Panc1 (cell line): ENCODE measurements at regions not wholly inside any gene's neighbourhood (a gene's known extent, or its start where the extent isn't known, plus 50 kb on each side); places are given as distances from the start of the nearest gene placed in this dataset.

ENCODE experiments used
- ATAC-seq: fragments of 200-7000 bp; cut with Tn5 transposase; 2 replicates; pipeline ENCODE4 v1.9.1; 2020; ENCODE audit warnings: mild to moderate bottlenecking, moderate library complexity
- BruUV-seq: library from RNA; stranded (reverse); fragments of 400-500 nt; replicated peaks from 2 replicates; lab custom pipeline; 2021; lab: Mats Ljungman, UMichigan
- CTCF ChIA-PET: fragments of 300-600 bp; sonication (Branson Sonifier 250); formaldehyde crosslinking; loops from one replicate; lab custom pipeline; 2022; ENCODE audit warnings: antibody characterized with exemption; lab: Charles Lee
- POLR2A ChIA-PET: fragments of 300-600 bp; sonication (Branson Sonifier 250); formaldehyde crosslinking; loops from one replicate; lab custom pipeline; 2022; ENCODE audit warnings: antibody characterized with exemption; lab: Charles Lee
- DNase-seq: peaks from one replicate; pipeline ENCODE4 v3.0.0-alpha.2; 2010; ENCODE audit warnings: low read depth, low spot score
- H3K27ac ChIP-seq: 2 replicates; pipeline ENCODE4 v1.5.1; 2011; ENCODE audit warnings: mild to moderate bottlenecking, low read length, inconsistent platforms
- H3K27me3 ChIP-seq: fragments of 200-500 bp; sonication (Bioruptor generic); 2 replicates; pipeline ENCODE4 v1.6.0; 2014; ENCODE audit warnings: low read length, inconsistent platforms; ENCODE audit not compliant: control insufficient read depth, insufficient read depth
- H3K36me3 ChIP-seq: fragments of 200-500 bp; sonication (Bioruptor generic); 2 replicates; pipeline ENCODE4 v1.5.1; 2014; ENCODE audit warnings: inconsistent platforms, mild to moderate bottlenecking, low read length, moderate library complexity; ENCODE audit not compliant: control insufficient read depth, insufficient read depth
- H3K4me1 ChIP-seq: 2 replicates; pipeline ENCODE4 v1.5.1; 2011; ENCODE audit warnings: inconsistent platforms, mild to moderate bottlenecking, low read length, moderate library complexity; ENCODE audit not compliant: control insufficient read depth, insufficient read depth
- H3K4me3 ChIP-seq, 2 experiments: 2 replicates each; pipeline ENCODE4 v1.5.1; 2011 to 2012; ENCODE audit warnings: low read depth in 2 of 2, low read length in 2 of 2, mild to moderate bottlenecking in 2 of 2, inconsistent platforms in 1 of 2, moderate library complexity in 1 of 2
- H3K9me3 ChIP-seq: fragments of 200-500 bp; sonication (Bioruptor generic); 2 replicates; pipeline ENCODE4 v1.5.1; 2014; ENCODE audit warnings: low read depth, mild to moderate bottlenecking, inconsistent platforms, low read length, moderate library complexity; ENCODE audit not compliant: control insufficient read depth, insufficient read depth
- CTCF ChIP-seq: fragments of 450-650 bp; IDR thresholded peaks from 2 replicates; pipeline ENCODE4 v1.5.1; 2017; ENCODE audit warnings: mild to moderate bottlenecking
- POLR2AphosphoS5 ChIP-seq: IDR thresholded peaks from 2 replicates; pipeline ENCODE4 v1.6.1; 2012; ENCODE audit warnings: mild to moderate bottlenecking, low read depth, low read length, moderate library complexity
- REST ChIP-seq, 2 experiments: IDR thresholded peaks; 2 replicates each; pipeline ENCODE4 v1.6.1; 2011 to 2012; ENCODE audit warnings: low read depth in 2 of 2, control low read depth in 1 of 2, low read length in 1 of 2, mild to moderate bottlenecking in 1 of 2, moderate library complexity in 1 of 2; ENCODE audit not compliant: insufficient read depth in 1 of 2
- SIN3A ChIP-seq: IDR thresholded peaks from 2 replicates; pipeline ENCODE4 v1.6.1; 2012; ENCODE audit warnings: low read depth, mild to moderate bottlenecking, low read length, moderate library complexity, borderline replicate concordance; ENCODE audit not compliant: insufficient read depth
- TCF7L2 ChIP-seq: IDR thresholded peaks from 2 replicates; pipeline ENCODE4 v1.6.1; 2011; ENCODE audit warnings: mild to moderate bottlenecking, low read depth, low read length, inconsistent platforms
- in situ Hi-C: cut with HindIII; loops from 2 replicates; pipeline ENCODE4 v1.10.0; 2016; ENCODE audit warnings: low sequenced_read_pairs, low pct_unique_long_range_greater_than_20kb
- intact Hi-C: fragments of 100-400 bp; cut with micrococcal nuclease; formaldehyde crosslinking; loops from one replicate; pipeline ENCODE4 v1.10.0; 2022; ENCODE audit not compliant: unreplicated experiment

- ChIA-PET CTCF (no interaction called here), POLR2A (no interaction called here)
- TF ChIP-seq CTCF = no peak
- no peak for TF ChIP-seq REST (IDR thresholded peaks at IDR 0.05; ENCODE audit: insufficient read depth in 1 of 2, low read depth in 2 of 2, low read length in 1 of 2)
- no peaks in the 10 kb centered on the region for H3K4me1 ChIP-seq
- intact Hi-C loops (no loop called here), in situ Hi-C loops (no loop called here)
- H3K4me3 ChIP-seq = no peak overlapping the region
- BruUV-seq = no TSS peak
- DNase-seq (no peak), ATAC-seq (no peak)
- H3K9me3 ChIP-seq = no peaks in the 10 kb centered on the region
- H3K27me3 ChIP-seq = no peaks in the 10 kb centered on the region
- no peaks in the 10 kb centered on the region for H3K36me3 ChIP-seq
- H3K27ac ChIP-seq = no peak overlapping the region
Observed at GRCh38 chr4:15294202-15294601, 133.6 kb upstream of the C1QTNF7 start.

- in situ Hi-C loops = no loop called here
- POLR2A ChIA-PET = no interaction called here
Observed at GRCh38 chr4:15294832-15295231, 133.0 kb upstream of the C1QTNF7 start.

More at GRCh38 chr4:15294832-15295231, 133.0 kb upstream of the C1QTNF7 start:
- CTCF ChIA-PET = no interaction called here
- no peaks in the 10 kb centered on the region for H3K36me3 ChIP-seq
- DNase-seq (no peak), ATAC-seq (no peak)
- intact Hi-C loops = no loop called here
- H3K4me1 ChIP-seq = no peaks in the 10 kb centered on the region
- H3K4me3 ChIP-seq = no peak overlapping the region
- no peak overlapping the region for H3K27ac ChIP-seq
- BruUV-seq = no TSS peak
- TF ChIP-seq SIN3A = no peak
- TF ChIP-seq CTCF = no peak
- no peak for TF ChIP-seq REST (IDR thresholded peaks at IDR 0.05; ENCODE audit: insufficient read depth in 1 of 2, low read depth in 2 of 2, low read length in 1 of 2)
- TF ChIP-seq TCF7L2 = no peak
- TF ChIP-seq POLR2AphosphoS5 = no peak
- H3K27me3 ChIP-seq = no peaks in the 10 kb centered on the region
- H3K9me3 ChIP-seq = no peaks in the 10 kb centered on the region
